GM21825 (cell line): ENCODE measurements at regions not wholly inside any gene's neighbourhood (a gene's known extent, or its start where the extent isn't known, plus 50 kb on each side); places are given as distances from the start of the nearest gene placed in this dataset.

Experiments
- ATAC-seq: cut with Tn5 transposase; IDR thresholded peaks from one replicate; pipeline ENCODE4 v1.9.1; 2021; ENCODE audit warnings: mild to moderate bottlenecking, moderate library complexity; ENCODE audit not compliant: unreplicated experiment

- no peak for ATAC-seq
These were observed 586.5 kb upstream of the GOT2 start for GRCh38 chr16:59320657-59321056.

GRCh38 chr16:59319871-59320270 lies 585.8 kb upstream of the GOT2 start:
- no peak for ATAC-seq

- ATAC-seq, result no peak
These were observed 571.7 kb upstream of the GOT2 start for GRCh38 chr16:59305850-59306249.

GRCh38 chr16:59296888-59297287 lies 562.8 kb upstream of the GOT2 start:
- no peak for ATAC-seq

GRCh38 chr16:59295993-59296736 lies 562.0 kb upstream of the GOT2 start:
- ATAC-seq, result no peak

- no peak for ATAC-seq
These were observed 561.4 kb upstream of the GOT2 start for GRCh38 chr16:59295474-59295873.

- ATAC-seq, result no peak
These were observed 556.6 kb upstream of the GOT2 start for GRCh38 chr16:59290718-59291117.

- ATAC-seq, result no peak
These were observed 555.0 kb upstream of the GOT2 start for GRCh38 chr16:59289151-59289550.

- ATAC-seq, result no peak
These were observed 540.0 kb upstream of the GOT2 start for GRCh38 chr16:59274141-59274540.

GRCh38 chr16:59263955-59264354 lies 529.8 kb upstream of the GOT2 start:
- ATAC-seq, result no peak

- ATAC-seq, result no peak
These were observed 526.8 kb upstream of the GOT2 start for GRCh38 chr16:59260892-59261291.

- ATAC-seq, result no peak
These were observed 525.8 kb upstream of the GOT2 start for GRCh38 chr16:59259950-59260319.

GRCh38 chr16:59259074-59259949 lies 525.2 kb upstream of the GOT2 start:
- ATAC-seq, result no peak

GRCh38 chr16:59252317-59252716 lies 518.2 kb upstream of the GOT2 start:
- no peak for ATAC-seq

- ATAC-seq, result no peak
These were observed 514.9 kb upstream of the GOT2 start for GRCh38 chr16:59249011-59249410.

- ATAC-seq, result no peak
These were observed 508.4 kb upstream of the GOT2 start for GRCh38 chr16:59242556-59242955.

- no peak for ATAC-seq
These were observed 504.1 kb upstream of the GOT2 start for GRCh38 chr16:59238246-59238645.

- no peak for ATAC-seq
These were observed 502.8 kb upstream of the GOT2 start for GRCh38 chr16:59236804-59237458.

GRCh38 chr16:59224401-59224800 lies 490.3 kb upstream of the GOT2 start:
- ATAC-seq, result no peak

GRCh38 chr16:59220011-59220410 lies 485.9 kb upstream of the GOT2 start:
- no peak for ATAC-seq

GRCh38 chr16:59216291-59216690 lies 482.2 kb upstream of the GOT2 start:
- no peak for ATAC-seq

- no peak for ATAC-seq
These were observed 480.3 kb upstream of the GOT2 start for GRCh38 chr16:59214455-59214854.
